Neural cell (in vitro differentiated cells): ENCODE measurements at regions not wholly inside any gene's neighbourhood (a gene's known extent, or its start where the extent isn't known, plus 50 kb on each side); places are given as distances from the start of the nearest gene placed in this dataset.

Source experiments
- EZH2 ChIP-seq: fragments of 200-600, 300-800 bp; shearing (Covaris generic), sonication (generic); IDR thresholded peaks from 2 replicates; pipeline ENCODE4 v1.6.1; 2014; ENCODE audit warnings: antibody characterized with exemption, low read length, borderline replicate concordance, mild to moderate bottlenecking; ENCODE audit not compliant: insufficient read depth, poor library complexity, severe bottlenecking
- MXI1 ChIP-seq: fragments of 450-650 bp; conservative IDR thresholded peaks from 2 replicates; pipeline ENCODE4 v1.6.1; 2014; ENCODE audit warnings: antibody characterized with exemption, mild to moderate bottlenecking; ENCODE audit not compliant: poor library complexity, severe bottlenecking
- POLR2AphosphoS5 ChIP-seq: IDR thresholded peaks from 2 replicates; pipeline ENCODE4 v1.6.1; 2012
- REST ChIP-seq: IDR thresholded peaks from 2 replicates; pipeline ENCODE4 v1.6.1; 2012; ENCODE audit warnings: borderline replicate concordance
- TAF1 ChIP-seq: IDR thresholded peaks from 2 replicates; pipeline ENCODE4 v1.6.1; 2012; ENCODE audit warnings: low read depth
- TF ChIP-seq, protein P1 (sequence below): fragments of 450-650 bp; IDR thresholded peaks from 2 replicates; pipeline ENCODE4 v1.5.1; 2014; ENCODE audit warnings: antibody characterized with exemption, mild to moderate bottlenecking, moderate library complexity; ENCODE audit not compliant: poor library complexity, severe bottlenecking

- TF ChIP-seq REST (no peak), POLR2AphosphoS5 (no peak), EZH2 (no peak), TAF1 (no peak), MXI1 (no peak)
- TF ChIP-seq, protein P1, sequence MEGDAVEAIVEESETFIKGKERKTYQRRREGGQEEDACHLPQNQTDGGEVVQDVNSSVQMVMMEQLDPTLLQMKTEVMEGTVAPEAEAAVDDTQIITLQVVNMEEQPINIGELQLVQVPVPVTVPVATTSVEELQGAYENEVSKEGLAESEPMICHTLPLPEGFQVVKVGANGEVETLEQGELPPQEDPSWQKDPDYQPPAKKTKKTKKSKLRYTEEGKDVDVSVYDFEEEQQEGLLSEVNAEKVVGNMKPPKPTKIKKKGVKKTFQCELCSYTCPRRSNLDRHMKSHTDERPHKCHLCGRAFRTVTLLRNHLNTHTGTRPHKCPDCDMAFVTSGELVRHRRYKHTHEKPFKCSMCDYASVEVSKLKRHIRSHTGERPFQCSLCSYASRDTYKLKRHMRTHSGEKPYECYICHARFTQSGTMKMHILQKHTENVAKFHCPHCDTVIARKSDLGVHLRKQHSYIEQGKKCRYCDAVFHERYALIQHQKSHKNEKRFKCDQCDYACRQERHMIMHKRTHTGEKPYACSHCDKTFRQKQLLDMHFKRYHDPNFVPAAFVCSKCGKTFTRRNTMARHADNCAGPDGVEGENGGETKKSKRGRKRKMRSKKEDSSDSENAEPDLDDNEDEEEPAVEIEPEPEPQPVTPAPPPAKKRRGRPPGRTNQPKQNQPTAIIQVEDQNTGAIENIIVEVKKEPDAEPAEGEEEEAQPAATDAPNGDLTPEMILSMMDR, result no peak
These were observed 52.4 kb upstream of the SELENOK start for GRCh38 chr3:53944028-53944427.
